Sigmoid colon (tissue), 4 donors: ENCODE measurements at regions not wholly inside any gene's neighbourhood (a gene's known extent, or its start where the extent isn't known, plus 50 kb on each side); places are given as distances from the start of the nearest gene placed in this dataset.

ENCODE experiments used
- EP300 ChIP-seq, 4 donors: sonication (generic); formaldehyde crosslinking; IDR thresholded peaks; one replicate each; pipeline ENCODE4 v1.6.1; 2017; ENCODE audit warnings: antibody characterized with exemption in 4 of 4
- POLR2A ChIP-seq, 2 donors: fragments of 450-650 bp; IDR thresholded peaks; one replicate each; pipeline ENCODE4 v1.6.1; 2016; ENCODE audit warnings: antibody characterized with exemption in 2 of 2, mild to moderate bottlenecking in 2 of 2, moderate library complexity in 2 of 2
- POLR2AphosphoS5 ChIP-seq, 4 donors: sonication (generic); formaldehyde crosslinking; IDR thresholded peaks; one replicate each; pipeline ENCODE4 v1.6.1; 2017; ENCODE audit warnings: antibody characterized with exemption in 4 of 4
- TF ChIP-seq, protein P1 (sequence below), 4 experiments: fragments of 450-650 bp in 3 of 4; fragments of 200-600 bp in 1 of 4; IDR thresholded peaks; one replicate each; pipeline ENCODE4 v1.5.1; 2016 to 2019; ENCODE audit warnings: antibody characterized with exemption in 4 of 4, mild to moderate bottlenecking in 3 of 4, moderate library complexity in 2 of 4

DNA sequence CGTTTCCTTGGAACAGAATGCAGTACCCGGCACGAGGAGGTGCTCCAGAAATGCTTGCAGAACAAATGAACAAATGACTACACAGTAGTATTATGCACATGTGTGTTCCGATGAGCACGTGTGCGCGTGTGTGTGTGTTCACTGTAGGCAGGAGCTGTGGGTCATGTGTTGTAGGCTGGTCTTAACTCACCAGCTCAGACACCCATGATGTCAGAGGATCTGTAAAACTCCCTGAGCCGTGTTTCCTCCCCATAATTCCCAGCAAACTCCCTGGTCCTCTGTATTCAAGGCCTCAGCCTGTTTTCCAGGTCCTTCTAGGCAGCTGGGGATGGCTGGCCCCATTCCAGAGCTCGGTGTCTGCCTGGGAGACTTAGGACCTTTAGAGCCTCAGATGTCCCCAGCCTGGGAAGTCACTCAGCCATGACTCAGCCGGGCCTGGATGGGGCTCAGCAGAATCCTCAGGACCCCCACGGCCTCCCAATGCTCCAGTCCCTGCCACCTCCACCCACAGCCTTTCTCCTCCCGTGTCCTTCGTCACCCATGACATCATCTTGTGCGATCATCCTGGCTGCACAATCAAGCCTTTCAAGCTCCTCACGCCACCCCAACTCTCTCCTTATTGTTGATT is 475.0 kb upstream of the SULF2 start:
- TF ChIP-seq, protein P1, sequence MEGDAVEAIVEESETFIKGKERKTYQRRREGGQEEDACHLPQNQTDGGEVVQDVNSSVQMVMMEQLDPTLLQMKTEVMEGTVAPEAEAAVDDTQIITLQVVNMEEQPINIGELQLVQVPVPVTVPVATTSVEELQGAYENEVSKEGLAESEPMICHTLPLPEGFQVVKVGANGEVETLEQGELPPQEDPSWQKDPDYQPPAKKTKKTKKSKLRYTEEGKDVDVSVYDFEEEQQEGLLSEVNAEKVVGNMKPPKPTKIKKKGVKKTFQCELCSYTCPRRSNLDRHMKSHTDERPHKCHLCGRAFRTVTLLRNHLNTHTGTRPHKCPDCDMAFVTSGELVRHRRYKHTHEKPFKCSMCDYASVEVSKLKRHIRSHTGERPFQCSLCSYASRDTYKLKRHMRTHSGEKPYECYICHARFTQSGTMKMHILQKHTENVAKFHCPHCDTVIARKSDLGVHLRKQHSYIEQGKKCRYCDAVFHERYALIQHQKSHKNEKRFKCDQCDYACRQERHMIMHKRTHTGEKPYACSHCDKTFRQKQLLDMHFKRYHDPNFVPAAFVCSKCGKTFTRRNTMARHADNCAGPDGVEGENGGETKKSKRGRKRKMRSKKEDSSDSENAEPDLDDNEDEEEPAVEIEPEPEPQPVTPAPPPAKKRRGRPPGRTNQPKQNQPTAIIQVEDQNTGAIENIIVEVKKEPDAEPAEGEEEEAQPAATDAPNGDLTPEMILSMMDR (IDR thresholded peaks at IDR 0.05): no peak
- TF ChIP-seq POLR2A (IDR thresholded peaks at IDR 0.05): no peak
- no peak for TF ChIP-seq EP300 (IDR thresholded peaks at IDR 0.05)
- no peak for TF ChIP-seq POLR2AphosphoS5 (IDR thresholded peaks at IDR 0.05)
